ENCODE measurements at regions not wholly inside any gene's neighbourhood (a gene's known extent, or its start where the extent isn't known, plus 50 kb on each side); places are given as distances from the start of the nearest gene placed in this dataset.

- Histone ChIP-seq H3K27ac (no peak overlapping the region), H3K9me2 (ENCODE audit: insufficient read depth) (no peaks in the 10 kb centered on the region), H4K20me1 (ENCODE audit: insufficient read depth) (no peaks in the 10 kb centered on the region), H3K4me1 (replicated peaks; ENCODE audit: insufficient read depth) (no peaks in the 10 kb centered on the region), H3F3A (ENCODE audit: insufficient read depth, low read depth) (no peaks in the 10 kb centered on the region), H3K79me2 (ENCODE audit: low read depth) (no peaks in the 10 kb centered on the region), H3K4me3 (no peak overlapping the region), H3K4me2 (no peak overlapping the region), H3K9me3 (ENCODE audit: insufficient read depth, low read depth) (no peaks in the 10 kb centered on the region), H3K36me3 (ENCODE audit: low read depth) (no peaks in the 10 kb centered on the region), H3K27me3 (ENCODE audit: insufficient read depth, low read depth) (no peaks in the 10 kb centered on the region), H2AFZ (no peak overlapping the region)
- no TSS peak for BruUV-seq (replicated peaks)
- ChIA-PET POLR2A (ENCODE audit: unreplicated experiment) (no interaction called here), CTCF (no interaction called here)
- intact Hi-C loops (cut with micrococcal nuclease; ENCODE audit: unreplicated experiment): loop anchor here (5.0 to 10.0 kb wide), 2 partner anchors 324 to 699 kb away; no protein-coding TSS in a partner anchor
- DNase-seq: no peak
- no peak for TF ChIP-seq CTCF (conservative IDR thresholded peaks at IDR 0.05)
- TF ChIP-seq EZH2 (IDR thresholded peaks at IDR 0.05; ENCODE audit: low read depth): no peak
Measured at GRCh38 chr10:114876169-114876568, 54.6 kb downstream of the FHIP2A start.

- ChIA-PET CTCF (interaction anchor here (0.6 kb wide), 3 partner anchors 168 to 313 kb away, joined by 3 to 11 read pairs (median 5); no protein-coding TSS in a partner anchor), POLR2A (ENCODE audit: unreplicated experiment) (no interaction called here)
- peak; percentile 34 to 60 for DNase-seq
- no peaks in the 10 kb centered on the region for H3K4me1 ChIP-seq (replicated peaks; ENCODE audit: insufficient read depth)
- no peaks in the 10 kb centered on the region for H4K20me1 ChIP-seq (ENCODE audit: insufficient read depth)
- intact Hi-C loops (cut with micrococcal nuclease; ENCODE audit: unreplicated experiment): loop anchor here (1.0 to 10.0 kb wide), 3 partner anchors 253 to 698 kb away; no protein-coding TSS in a partner anchor
- no peak for TF ChIP-seq EZH2 (IDR thresholded peaks at IDR 0.05; ENCODE audit: low read depth)
- peak; percentile 68 for TF ChIP-seq CTCF (conservative IDR thresholded peaks at IDR 0.05)
- no peaks in the 10 kb centered on the region for H3F3A ChIP-seq (ENCODE audit: insufficient read depth, low read depth)
- no peak overlapping the region for H2AFZ ChIP-seq
- H3K4me2 ChIP-seq: peak overlapping the region; percentile 39
- no TSS peak for BruUV-seq (replicated peaks)
- no peaks in the 10 kb centered on the region for H3K9me2 ChIP-seq (ENCODE audit: insufficient read depth)
- H3K27me3 ChIP-seq (ENCODE audit: insufficient read depth, low read depth): no peaks in the 10 kb centered on the region
- H3K4me3 ChIP-seq: no peak overlapping the region
- no peaks in the 10 kb centered on the region for H3K36me3 ChIP-seq (ENCODE audit: low read depth)
- H3K79me2 ChIP-seq (ENCODE audit: low read depth): no peaks in the 10 kb centered on the region
- H3K27ac ChIP-seq: no peak overlapping the region
- H3K9me3 ChIP-seq (ENCODE audit: insufficient read depth, low read depth): no peaks in the 10 kb centered on the region
Measured at GRCh38 chr10:114876602-114877300, 55.2 kb downstream of the FHIP2A start.

GRCh38 chr10:114877301-114877644, 55.7 kb downstream of the FHIP2A start:
- TF ChIP-seq EZH2 (IDR thresholded peaks at IDR 0.05; ENCODE audit: low read depth): no peak
- TF ChIP-seq CTCF (conservative IDR thresholded peaks at IDR 0.05): no peak
- no peak overlapping the region for H3K4me3 ChIP-seq
- no peak overlapping the region for H3K27ac ChIP-seq
- no peaks in the 10 kb centered on the region for H3F3A ChIP-seq (ENCODE audit: insufficient read depth, low read depth)
- H3K9me2 ChIP-seq (ENCODE audit: insufficient read depth): no peaks in the 10 kb centered on the region
- ChIA-PET POLR2A (ENCODE audit: unreplicated experiment) (no interaction called here), CTCF (interaction anchor here (0.6 kb wide), 3 partner anchors 168 to 313 kb away, joined by 3 to 11 read pairs (median 5); no protein-coding TSS in a partner anchor)
- intact Hi-C loops (cut with micrococcal nuclease; ENCODE audit: unreplicated experiment): loop anchor here (1.0 to 10.0 kb wide), 3 partner anchors 252 to 698 kb away; no protein-coding TSS in a partner anchor
- no peak overlapping the region for H2AFZ ChIP-seq
- 0 out of 2 replicates have a peak overlapping the region, but pooled peaks have one; percentile 39 for H3K4me2 ChIP-seq
- no peak for DNase-seq
- H3K36me3 ChIP-seq (ENCODE audit: low read depth): no peaks in the 10 kb centered on the region
- BruUV-seq (replicated peaks): no TSS peak
- H3K4me1 ChIP-seq (replicated peaks; ENCODE audit: insufficient read depth): no peaks in the 10 kb centered on the region
- no peaks in the 10 kb centered on the region for H4K20me1 ChIP-seq (ENCODE audit: insufficient read depth)
- no peaks in the 10 kb centered on the region for H3K9me3 ChIP-seq (ENCODE audit: insufficient read depth, low read depth)
- H3K79me2 ChIP-seq (ENCODE audit: low read depth): no peaks in the 10 kb centered on the region
- H3K27me3 ChIP-seq (ENCODE audit: insufficient read depth, low read depth): no peaks in the 10 kb centered on the region

All from PC-9 (cell line).